Neuronal stem cell (in vitro differentiated cells): ENCODE measurements at regions not wholly inside any gene's neighbourhood (a gene's known extent, or its start where the extent isn't known, plus 50 kb on each side); places are given as distances from the start of the nearest gene placed in this dataset.

ENCODE experiments used
- DNase-seq: peaks from one replicate; pipeline ENCODE4 v3.0.0-alpha.2; 2013; ENCODE audit warnings: low spot score
- H2AFZ ChIP-seq: one replicate; pipeline ENCODE4 v1.6.1; 2013; ENCODE audit warnings: mild to moderate bottlenecking, low read length, inconsistent platforms
- H2AK5ac ChIP-seq: 2 replicates; pipeline ENCODE4 v1.6.1; 2013; ENCODE audit warnings: low read depth, mild to moderate bottlenecking, inconsistent platforms, low read length, moderate library complexity, mixed read lengths
- H2BK120ac ChIP-seq: 2 replicates; pipeline ENCODE4 v1.6.1; 2013; ENCODE audit warnings: low read depth, mild to moderate bottlenecking, inconsistent platforms, low read length, moderate library complexity, mixed read lengths
- H2BK12ac ChIP-seq: one replicate; pipeline ENCODE4 v1.6.1; 2013; ENCODE audit warnings: low read length, inconsistent platforms
- H2BK15ac ChIP-seq: 2 replicates; pipeline ENCODE4 v1.6.1; 2013; ENCODE audit warnings: mild to moderate bottlenecking, low read length, inconsistent platforms, mixed read lengths
- H2BK5ac ChIP-seq: one replicate; pipeline ENCODE4 v1.6.1; 2013; ENCODE audit warnings: inconsistent platforms, mild to moderate bottlenecking, low read length, moderate library complexity
- H3K14ac ChIP-seq: one replicate; pipeline ENCODE4 v1.6.1; 2013; ENCODE audit warnings: low read length, inconsistent platforms
- H3K18ac ChIP-seq: 2 replicates; pipeline ENCODE4 v1.6.1; 2013; ENCODE audit warnings: low read length, inconsistent platforms
- H3K23ac ChIP-seq: 2 replicates; pipeline ENCODE4 v1.6.1; 2013; ENCODE audit warnings: low read depth, mild to moderate bottlenecking, mixed read lengths, low read length, inconsistent platforms; ENCODE audit not compliant: poor library complexity
- H3K27ac ChIP-seq: replicated peaks from 3 replicates; pipeline ENCODE4 v1.5.1; 2013; ENCODE audit warnings: low read length, inconsistent platforms
- H3K27me3 ChIP-seq, 3 experiments: 2 replicates each; pipeline ENCODE4 v1.6.1; 2013; ENCODE audit warnings: low read length in 3 of 3, mild to moderate bottlenecking in 2 of 3, inconsistent platforms in 1 of 3, low read depth in 1 of 3, mixed read lengths in 1 of 3, moderate library complexity in 1 of 3; ENCODE audit not compliant: control insufficient read depth in 3 of 3, insufficient read depth in 3 of 3
- H3K36me3 ChIP-seq, 2 donors: replicated peaks in 1 of 2; 2 replicates each; pipeline ENCODE4 v1.6.1; 2013; ENCODE audit warnings: low read length in 2 of 2; ENCODE audit not compliant: control insufficient read depth in 2 of 2, insufficient read depth in 2 of 2
- H3K4ac ChIP-seq: 2 replicates; pipeline ENCODE4 v1.6.1; 2013; ENCODE audit warnings: inconsistent platforms, mild to moderate bottlenecking, low read length, moderate library complexity
- H3K4me1 ChIP-seq, 2 donors: 1 replicate in 1 of 2; 2 replicates in 1 of 2; pipeline ENCODE4 v1.6.1; 2013; ENCODE audit warnings: low read length in 2 of 2, low read depth in 1 of 2; ENCODE audit not compliant: control insufficient read depth in 2 of 2, insufficient read depth in 1 of 2
- H3K4me2 ChIP-seq: one replicate; pipeline ENCODE4 v1.6.1; 2013; ENCODE audit warnings: mild to moderate bottlenecking, low read length, inconsistent platforms; ENCODE audit not compliant: insufficient read depth, poor library complexity, severe bottlenecking
- H3K4me3 ChIP-seq, 2 donors: 2 replicates each; pipeline ENCODE4 v1.5.1; 2013; ENCODE audit warnings: low read length in 2 of 2, mild to moderate bottlenecking in 2 of 2, inconsistent platforms in 1 of 2, moderate library complexity in 1 of 2
- H3K79me1 ChIP-seq: one replicate; pipeline ENCODE4 v1.6.1; 2013; ENCODE audit warnings: low read depth, mild to moderate bottlenecking, inconsistent platforms, low read length, moderate library complexity
- H3K9ac ChIP-seq: one replicate; pipeline ENCODE4 v1.6.1; 2013; ENCODE audit warnings: mild to moderate bottlenecking, low read depth, low read length, inconsistent platforms; ENCODE audit not compliant: poor library complexity
- H3K9me3 ChIP-seq, 2 donors: replicated peaks in 1 of 2; 2 replicates each; pipeline versions ENCODE3 to v1.6.1; 2013; ENCODE audit warnings: low read length in 2 of 2, mild to moderate bottlenecking in 2 of 2, inconsistent platforms in 1 of 2, low read depth in 1 of 2, mixed read lengths in 1 of 2, moderate library complexity in 1 of 2; ENCODE audit not compliant: control insufficient read depth in 2 of 2, insufficient read depth in 1 of 2
- H4K8ac ChIP-seq: one replicate; pipeline ENCODE4 v1.6.1; 2013; ENCODE audit warnings: low read depth, mild to moderate bottlenecking, inconsistent platforms, low read length, moderate library complexity
- H4K91ac ChIP-seq: one replicate; pipeline ENCODE4 v1.6.1; 2013; ENCODE audit warnings: low read length, low read depth, mild to moderate bottlenecking, inconsistent platforms; ENCODE audit not compliant: poor library complexity
- WGBS, 2 donors: extraction: QIAGEN DNeasy Blood & Tissue Kit; methylation state at CpG; one replicate each; pipeline ENCODE4 v1.1.7; 2013; ENCODE audit warnings: missing lambda C conversion rate in 2 of 2, mixed read lengths in 1 of 2; ENCODE audit not compliant: insufficient read length in 2 of 2, insufficient replicate concordance in 1 of 2; ENCODE audit errors: extremely low coverage in 2 of 2; 5-methylcytosine and 5-hydroxymethylcytosine counted together

DNA sequence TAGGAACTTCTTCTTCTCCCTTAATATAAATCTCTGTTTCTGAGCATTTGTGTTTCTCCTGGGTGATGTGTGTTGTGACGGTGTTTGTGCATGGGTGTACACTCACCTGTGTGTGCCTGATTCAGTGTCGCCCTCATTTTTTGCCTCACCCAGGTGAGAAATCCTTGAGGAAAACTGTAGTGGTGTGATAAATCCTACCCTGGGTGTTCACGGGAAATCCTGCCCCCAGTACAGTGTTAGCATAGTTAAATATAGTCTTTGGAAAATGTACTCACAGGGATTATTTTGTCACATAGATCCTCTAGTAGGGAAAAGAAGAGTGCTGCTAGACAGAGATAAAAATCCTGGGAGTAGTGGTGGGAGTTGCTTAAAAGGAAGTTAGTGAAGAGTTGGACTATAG, 291.9 kb upstream of the PITX2 start:
- Histone ChIP-seq H4K8ac (no peak overlapping the region), H3K27me3 (peaks cover 0 to 2% (median 0%) of the 10 kb centered on the region in 3 experiments), H2BK12ac (no peak overlapping the region), H3K36me3 (no peaks in the 10 kb centered on the region), H3K4ac (no peak overlapping the region), H4K91ac (no peak overlapping the region), H3K4me2 (no peak overlapping the region), H3K4me1 (no peaks in the 10 kb centered on the region), H2BK15ac (no peak overlapping the region), H3K27ac (no peak overlapping the region), H2BK120ac (no peak overlapping the region), H3K14ac (no peak overlapping the region), H3K18ac (no peak overlapping the region), H3K4me3 (no peak overlapping the region), H2AFZ (no peak overlapping the region), H3K9ac (no peak overlapping the region), H3K23ac (no peak overlapping the region), H3K79me1 (no peaks in the 10 kb centered on the region), H3K9me3 (no peaks in the 10 kb centered on the region), H2AK5ac (no peak overlapping the region), H2BK5ac (no peak overlapping the region)
- WGBS, 2 donors = no CpG with 5 or more reads among the region's 3 CpGs
- DNase-seq = no peak

DNA sequence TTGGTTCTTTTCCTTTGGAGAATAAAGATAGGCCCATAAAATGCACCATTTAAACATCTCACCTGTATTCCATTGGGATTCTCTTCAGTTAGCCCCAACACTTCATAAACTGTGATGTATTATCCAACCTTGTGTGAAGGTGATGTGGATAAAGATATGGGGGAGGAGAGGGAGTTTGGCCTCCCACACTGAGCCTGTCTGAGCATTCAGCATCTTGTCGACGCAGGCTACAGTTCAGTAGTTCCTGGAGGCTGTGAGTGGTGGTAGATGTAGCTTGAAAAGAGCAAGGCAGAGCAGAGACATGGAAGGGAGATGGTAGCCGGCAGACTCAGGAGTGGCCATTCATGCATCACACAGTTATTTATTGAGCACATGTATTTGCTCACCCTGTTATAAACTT, 292.4 kb upstream of the PITX2 start:
- Histone ChIP-seq H3K9ac (peak overlapping the region; percentile 61), H2BK5ac (no peak overlapping the region), H3K27ac (no peak overlapping the region), H3K4me2 (no peak overlapping the region), H2AFZ (no peak overlapping the region), H3K36me3 (no peaks in the 10 kb centered on the region), H3K4me1 (no peaks in the 10 kb centered on the region), H3K4ac (no peak overlapping the region), H2BK120ac (no peak overlapping the region), H3K18ac (no peak overlapping the region), H3K9me3 (no peaks in the 10 kb centered on the region), H3K14ac (no peak overlapping the region), H3K4me3 (no peak overlapping the region), H2BK15ac (no peak overlapping the region), H4K91ac (no peak overlapping the region), H3K79me1 (no peaks in the 10 kb centered on the region), H3K23ac (no peak overlapping the region), H2AK5ac (no peak overlapping the region), H3K27me3 (peaks cover 0 to 2% (median 0%) of the 10 kb centered on the region in 3 experiments), H2BK12ac (no peak overlapping the region), H4K8ac (no peak overlapping the region)
- no CpG with 5 or more reads among the region's 3 CpGs for WGBS, 2 donors
- DNase-seq = no peak

DNA sequence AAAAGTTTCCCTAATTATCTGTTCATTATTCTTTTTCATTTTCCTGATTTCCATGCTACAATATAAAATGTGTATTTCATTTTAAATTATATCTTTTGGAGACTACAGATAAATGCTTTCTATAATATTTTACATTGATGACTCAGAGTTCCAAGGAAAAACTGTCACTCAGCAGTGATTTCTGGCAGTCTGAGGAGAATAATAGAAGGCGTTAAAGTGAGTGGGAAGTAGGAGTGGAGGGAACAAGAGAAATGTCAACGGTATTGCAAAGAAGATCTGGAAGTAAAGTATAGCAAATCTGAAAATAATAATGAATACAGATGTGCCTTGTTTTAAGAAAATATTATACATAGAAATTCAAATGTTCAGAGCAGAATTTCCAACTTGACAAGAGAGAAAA, 293.6 kb upstream of the PITX2 start:
- Histone ChIP-seq H2AFZ (no peak overlapping the region), H2BK12ac (no peak overlapping the region)

DNA sequence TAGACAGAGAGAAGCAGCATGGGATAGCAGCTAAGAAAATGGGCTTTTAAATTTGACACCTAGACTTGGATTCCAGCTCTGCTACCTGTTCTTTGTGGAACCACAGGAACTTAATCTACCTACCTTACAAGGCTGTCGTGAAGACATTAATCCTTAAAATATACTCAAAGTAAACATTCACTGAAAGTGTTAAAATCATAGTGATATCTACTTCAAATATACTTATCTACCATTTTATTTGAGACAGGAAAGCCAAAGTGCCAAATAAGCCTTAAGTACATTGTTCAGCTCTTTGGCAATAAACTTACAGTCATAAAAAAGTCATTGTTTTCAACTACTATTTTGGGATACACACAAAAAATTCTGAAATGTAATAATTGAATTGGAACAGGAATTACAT, 295.0 kb upstream of the PITX2 start:
- Histone ChIP-seq H2AK5ac (no peak overlapping the region), H3K4ac (no peak overlapping the region), H3K9ac (no peak overlapping the region), H3K79me1 (no peaks in the 10 kb centered on the region), H3K36me3 (no peaks in the 10 kb centered on the region), H3K4me2 (no peak overlapping the region), H2AFZ (no peak overlapping the region), H2BK5ac (no peak overlapping the region), H3K4me3 (no peak overlapping the region), H2BK120ac (no peak overlapping the region), H3K9me3 (no peaks in the 10 kb centered on the region), H2BK12ac (no peak overlapping the region), H3K27me3 (peaks cover 0 to 2% (median 0%) of the 10 kb centered on the region in 3 experiments), H3K27ac (no peak overlapping the region), H4K8ac (no peak overlapping the region), H3K4me1 (no peaks in the 10 kb centered on the region), H2BK15ac (no peak overlapping the region), H3K14ac (no peak overlapping the region), H3K23ac (no peak overlapping the region), H3K18ac (no peak overlapping the region), H4K91ac (no peak overlapping the region)
- WGBS, 2 donors = no CpG with 5 or more reads among the region's 1 CpG
- no peak for DNase-seq

More for the DNA sequence above, 293.6 kb upstream of the PITX2 start:
- H3K36me3 ChIP-seq = no peaks in the 10 kb centered on the region
- H3K9ac ChIP-seq = no peak overlapping the region
- H3K9me3 ChIP-seq = no peaks in the 10 kb centered on the region
- H4K8ac ChIP-seq = no peak overlapping the region
- no peaks in the 10 kb centered on the region for H3K4me1 ChIP-seq
- no peak overlapping the region for H3K4me2 ChIP-seq
- no peak overlapping the region for H3K27ac ChIP-seq
- no peak overlapping the region for H3K4ac ChIP-seq
- H4K91ac ChIP-seq = no peak overlapping the region
- H3K14ac ChIP-seq = no peak overlapping the region
- DNase-seq = no peak
- H2BK120ac ChIP-seq = no peak overlapping the region
- peaks cover 0 to 2% (median 0%) of the 10 kb centered on the region in 3 experiments for H3K27me3 ChIP-seq
- H3K4me3 ChIP-seq = no peak overlapping the region
- no peak overlapping the region for H2AK5ac ChIP-seq
- no peaks in the 10 kb centered on the region for H3K79me1 ChIP-seq
- H3K18ac ChIP-seq = no peak overlapping the region
- WGBS, 2 donors = 100% methylated on average over 2 of the region's 2 CpGs; no CpG with 5 or more reads in 1 of the 2 donors
- no peak overlapping the region for H2BK15ac ChIP-seq
- H2BK5ac ChIP-seq = no peak overlapping the region
- no peak overlapping the region for H3K23ac ChIP-seq
